HCT116 (cell line): ENCODE measurements at regions not wholly inside any gene's neighbourhood (a gene's known extent, or its start where the extent isn't known, plus 50 kb on each side); places are given as distances from the start of the nearest gene placed in this dataset.

ENCODE experiments used
- EZH2 ChIP-seq: fragments of 200-600 bp; sonication (generic); IDR thresholded peaks from 2 replicates; pipeline ENCODE4 v1.6.1; 2017; ENCODE audit warnings: antibody characterized with exemption, mixed run types
- EZH2phosphoT487 ChIP-seq: fragments of 200-600 bp; IDR thresholded peaks from 2 replicates; pipeline ENCODE4 v1.6.1; 2018; ENCODE audit warnings: antibody characterized with exemption, borderline replicate concordance
- POLR2A ChIP-seq: IDR thresholded peaks from 2 replicates; pipeline ENCODE4 v1.7.0; 2011; ENCODE audit warnings: borderline replicate concordance; ENCODE audit not compliant: insufficient read depth, insufficient read length; ENCODE audit errors: extremely low read depth
- RAD21 ChIP-seq: IDR thresholded peaks from 2 replicates; pipeline ENCODE4 v1.6.1; 2012; ENCODE audit warnings: low read depth, mild to moderate bottlenecking
- TF ChIP-seq, protein P1 (sequence below), 3 experiments: fragments of 200-600 bp in 1 of 3; sonication (generic) in 1 of 3; IDR thresholded peaks in 2 of 3; conservative IDR thresholded peaks in 1 of 3; 2 replicates each; pipeline ENCODE4 v1.5.1; 2012 to 2017; ENCODE audit warnings: low read depth in 2 of 3, low read length in 2 of 3, antibody characterized with exemption in 1 of 3, borderline replicate concordance in 1 of 3, control low read depth in 1 of 3, mild to moderate bottlenecking in 1 of 3, mixed read lengths in 1 of 3, mixed run types in 1 of 3, moderate library complexity in 1 of 3; ENCODE audit not compliant: insufficient read depth in 1 of 3

- TF ChIP-seq RAD21 (no peak), EZH2phosphoT487 (no peak), EZH2 (no peak), POLR2A (no peak)
- TF ChIP-seq, protein P1, sequence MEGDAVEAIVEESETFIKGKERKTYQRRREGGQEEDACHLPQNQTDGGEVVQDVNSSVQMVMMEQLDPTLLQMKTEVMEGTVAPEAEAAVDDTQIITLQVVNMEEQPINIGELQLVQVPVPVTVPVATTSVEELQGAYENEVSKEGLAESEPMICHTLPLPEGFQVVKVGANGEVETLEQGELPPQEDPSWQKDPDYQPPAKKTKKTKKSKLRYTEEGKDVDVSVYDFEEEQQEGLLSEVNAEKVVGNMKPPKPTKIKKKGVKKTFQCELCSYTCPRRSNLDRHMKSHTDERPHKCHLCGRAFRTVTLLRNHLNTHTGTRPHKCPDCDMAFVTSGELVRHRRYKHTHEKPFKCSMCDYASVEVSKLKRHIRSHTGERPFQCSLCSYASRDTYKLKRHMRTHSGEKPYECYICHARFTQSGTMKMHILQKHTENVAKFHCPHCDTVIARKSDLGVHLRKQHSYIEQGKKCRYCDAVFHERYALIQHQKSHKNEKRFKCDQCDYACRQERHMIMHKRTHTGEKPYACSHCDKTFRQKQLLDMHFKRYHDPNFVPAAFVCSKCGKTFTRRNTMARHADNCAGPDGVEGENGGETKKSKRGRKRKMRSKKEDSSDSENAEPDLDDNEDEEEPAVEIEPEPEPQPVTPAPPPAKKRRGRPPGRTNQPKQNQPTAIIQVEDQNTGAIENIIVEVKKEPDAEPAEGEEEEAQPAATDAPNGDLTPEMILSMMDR (IDR thresholded peaks at IDR 0.05 in 2 of 3, conservative IDR thresholded peaks at IDR 0.05 in 1 of 3; ENCODE audit: borderline replicate concordance in 1 of 3, insufficient read depth in 1 of 3, low read depth in 2 of 3, low read length in 2 of 3), result no peak
These were observed 51.1 kb upstream of the POMGNT2 start for GRCh38 chr3:43156812-43157455.
